HG03469 (cell line): ENCODE measurements at regions not wholly inside any gene's neighbourhood (a gene's known extent, or its start where the extent isn't known, plus 50 kb on each side); places are given as distances from the start of the nearest gene placed in this dataset.
"Not testable (repeated sequence)": the region's sequence is repeated elsewhere in the genome, so short reads cannot be mapped to it uniquely, and the experiment has no call there.

Experiments used
- ATAC-seq: cut with Tn5 transposase; IDR thresholded peaks from one replicate; pipeline ENCODE4 v1.9.1; 2021; ENCODE audit warnings: mild to moderate bottlenecking, moderate library complexity, moderate number of reproducible peaks; ENCODE audit not compliant: unreplicated experiment

- ATAC-seq, result no peak
Measured at GRCh38 chr12:25615119-25615518, 62.0 kb upstream of the LMNTD1 start.

GRCh38 chr12:25616286-25616685, 63.2 kb upstream of the LMNTD1 start:
- ATAC-seq, result no peak

- no peak for ATAC-seq
Measured at GRCh38 chr12:25617991-25618390, 64.9 kb upstream of the LMNTD1 start.

GRCh38 chr12:25623816-25624215, 70.7 kb upstream of the LMNTD1 start:
- ATAC-seq, result no peak

- no peak for ATAC-seq
Measured at GRCh38 chr12:25625146-25625545, 72.1 kb upstream of the LMNTD1 start.

- ATAC-seq, result no peak
Measured at GRCh38 chr12:25629341-25629740, 76.3 kb upstream of the LMNTD1 start.

- ATAC-seq, result not testable (repeated sequence)
Measured at GRCh38 chr12:25630735-25631515, 77.8 kb upstream of the LMNTD1 start.

GRCh38 chr12:25633149-25633548, 80.1 kb upstream of the LMNTD1 start:
- not testable (repeated sequence) for ATAC-seq

GRCh38 chr12:25637752-25638151, 84.7 kb upstream of the LMNTD1 start:
- ATAC-seq, result no peak

- no peak for ATAC-seq
Measured at GRCh38 chr12:25639406-25639805, 86.3 kb upstream of the LMNTD1 start.

GRCh38 chr12:25644979-25645378, 91.9 kb upstream of the LMNTD1 start:
- ATAC-seq, result no peak

- no peak for ATAC-seq
Measured at GRCh38 chr12:25645427-25645826, 92.3 kb upstream of the LMNTD1 start.

GRCh38 chr12:25651931-25652330, 98.8 kb upstream of the LMNTD1 start:
- ATAC-seq, result no peak

GRCh38 chr12:25652371-25652770, 99.3 kb upstream of the LMNTD1 start:
- no peak for ATAC-seq

GRCh38 chr12:25653487-25654175, 100.5 kb upstream of the LMNTD1 start:
- no peak for ATAC-seq

GRCh38 chr12:25655702-25656101, 102.6 kb upstream of the LMNTD1 start:
- no peak for ATAC-seq

- ATAC-seq, result no peak
Measured at GRCh38 chr12:25659621-25660020, 106.5 kb upstream of the LMNTD1 start.

- ATAC-seq, result no peak
Measured at GRCh38 chr12:25670076-25671055, 117.3 kb upstream of the LMNTD1 start.

- no peak for ATAC-seq
Measured at GRCh38 chr12:25675808-25676207, 122.7 kb upstream of the LMNTD1 start.

GRCh38 chr12:25677232-25677937, 124.3 kb upstream of the LMNTD1 start:
- no peak for ATAC-seq

- no peak for ATAC-seq
Measured at GRCh38 chr12:25681580-25681979, 128.5 kb upstream of the LMNTD1 start.
